HL-60 (cell line): ENCODE measurements at regions not wholly inside any gene's neighbourhood (a gene's known extent, or its start where the extent isn't known, plus 50 kb on each side); places are given as distances from the start of the nearest gene placed in this dataset.

Experiments used
- DNase-seq, 2 experiments: peaks; one replicate each; pipeline ENCODE4 v3.0.0-alpha.2; 2010 to 2020; ENCODE audit warnings: low read depth in 1 of 2, low spot score in 1 of 2
- H3K27ac ChIP-seq: fragments of 250-450 bp; sonication (Bioruptor Pico); replicated peaks from 2 replicates; pipeline ENCODE4 v1.5.1; 2020; ENCODE audit warnings: mild to moderate bottlenecking, moderate library complexity
- H3K27me3 ChIP-seq: fragments of 250-450 bp; sonication (Bioruptor Pico); 2 replicates; pipeline ENCODE4 v1.5.1; 2021; ENCODE audit warnings: mild to moderate bottlenecking, moderate library complexity; ENCODE audit not compliant: insufficient read depth, poor library complexity, severe bottlenecking
- H3K4me3 ChIP-seq: replicated peaks from 2 replicates; pipeline ENCODE4 v1.5.1; 2011; ENCODE audit warnings: mild to moderate bottlenecking, control low read depth, low read length; ENCODE audit not compliant: insufficient read depth
- CTCF ChIP-seq: IDR thresholded peaks from one replicate; pipeline ENCODE4 v1.5.1; 2011; ENCODE audit warnings: low read length, control low read depth, inconsistent platforms; ENCODE audit not compliant: insufficient read depth
- GABPA ChIP-seq: IDR thresholded peaks from 2 replicates; pipeline ENCODE4 v1.6.1; 2012; ENCODE audit warnings: low read depth
- POLR2AphosphoS5 ChIP-seq: IDR thresholded peaks from 2 replicates; pipeline ENCODE4 v1.6.1; 2012; ENCODE audit warnings: low read depth
- REST ChIP-seq: IDR thresholded peaks from 2 replicates; pipeline ENCODE4 v1.6.1; 2012; ENCODE audit warnings: low read depth; ENCODE audit not compliant: insufficient replicate concordance
- SPI1 ChIP-seq: IDR thresholded peaks from 2 replicates; pipeline ENCODE4 v1.6.1; 2012; ENCODE audit warnings: low read depth, mild to moderate bottlenecking, borderline replicate concordance

DNA sequence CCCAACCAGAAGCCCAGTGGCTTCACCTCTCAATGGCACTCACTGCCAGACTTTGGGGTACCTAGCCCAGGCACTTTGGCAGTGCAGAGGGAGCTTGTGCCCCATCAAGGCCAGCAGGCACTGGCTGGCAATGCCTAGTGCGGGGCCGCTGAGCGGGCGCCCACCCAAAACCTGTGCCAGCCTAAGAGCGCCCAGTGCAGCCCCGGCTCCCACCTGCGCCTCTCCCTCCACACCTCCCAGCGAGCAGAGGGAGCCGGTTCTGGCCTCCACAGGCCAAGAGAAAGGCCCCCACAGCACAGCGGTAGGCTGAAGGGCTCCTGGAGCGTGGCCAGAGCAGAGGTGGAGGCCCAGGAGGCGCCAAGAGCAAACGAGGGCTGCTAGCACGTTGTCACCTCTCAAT is 930.8 kb downstream of the IPMK start:
- DNase-seq, result no peak
- Histone ChIP-seq H3K4me3 (no peak overlapping the region), H3K27ac (no peak overlapping the region), H3K27me3 (no peaks in the 10 kb centered on the region)
- TF ChIP-seq SPI1 (no peak), GABPA (no peak), CTCF (no peak), REST (no peak), POLR2AphosphoS5 (no peak)

- DNase-seq, result no peak
- no peak overlapping the region for H3K27ac ChIP-seq
- TF ChIP-seq CTCF, result no peak
- TF ChIP-seq POLR2AphosphoS5, result no peak
- TF ChIP-seq REST, result no peak
- no peaks in the 10 kb centered on the region for H3K27me3 ChIP-seq
- no peak overlapping the region for H3K4me3 ChIP-seq
These were observed 931.4 kb downstream of the IPMK start for GRCh38 chr10:57336341-57336740.

GRCh38 chr10:57334523-57334922 is 933.2 kb downstream of the IPMK start:
- no peak for TF ChIP-seq REST
- no peak for TF ChIP-seq GABPA
- no peak for TF ChIP-seq CTCF
- no peak for TF ChIP-seq POLR2AphosphoS5
- no peak for TF ChIP-seq SPI1
- no peak overlapping the region for H3K27ac ChIP-seq
- H3K27me3 ChIP-seq, result no peaks in the 10 kb centered on the region
- no peak for DNase-seq
- H3K4me3 ChIP-seq, result no peak overlapping the region
